ENCODE measurements at regions not wholly inside any gene's neighbourhood (a gene's known extent, or its start where the extent isn't known, plus 50 kb on each side); places are given as distances from the start of the nearest gene placed in this dataset.
A peak's percentile ranks its signal among the peaks of the same experiment; 100 is the strongest.
"Not testable (repeated sequence)": the region's sequence is repeated elsewhere in the genome, so short reads cannot be mapped to it uniquely, and the experiment has no call there.

DNA sequence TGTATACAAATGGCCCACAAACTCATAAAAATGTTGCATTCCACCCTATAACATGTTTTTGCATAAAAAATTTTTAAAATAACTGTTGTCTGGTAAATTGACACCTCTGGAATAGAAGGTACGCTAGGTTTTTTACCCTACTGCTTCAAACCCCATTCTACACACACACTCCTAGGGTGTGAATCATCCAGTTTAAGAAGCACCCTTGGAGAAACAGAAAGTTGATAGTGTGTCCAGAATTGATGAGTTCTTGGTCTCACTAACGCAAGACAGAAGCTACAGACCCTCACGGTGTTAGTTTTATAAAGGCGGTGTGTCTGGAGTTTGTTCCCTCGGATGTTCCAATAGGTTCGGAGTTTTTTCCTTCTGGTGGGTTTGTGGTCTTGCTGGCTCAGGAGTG, 158.5 kb downstream of the KLRB1 start:
- no peak overlapping the region for H3K27ac ChIP-seq (ENCODE audit: low read depth, low read length)
- no CpG with 5 or more reads among the region's 6 CpGs for WGBS (ENCODE audit: extremely low coverage, insufficient coverage, low lambda C conversion rate)
- H3K36me3 ChIP-seq (ENCODE audit: control insufficient read depth, insufficient read depth, low read length): no peaks in the 10 kb centered on the region
- H3K9ac ChIP-seq (ENCODE audit: low read length): no peak overlapping the region
- no peaks in the 10 kb centered on the region for H3K4me1 ChIP-seq (ENCODE audit: control insufficient read depth, low read depth, low read length)
- H3K4me2 ChIP-seq (ENCODE audit: low read length): no peak overlapping the region
- H3K79me1 ChIP-seq (ENCODE audit: low read length): no peaks in the 10 kb centered on the region
- no peak overlapping the region for H3K4ac ChIP-seq (ENCODE audit: low read depth, low read length)
- H3K79me2 ChIP-seq (ENCODE audit: control insufficient read depth, insufficient read depth, low read length): no peaks in the 10 kb centered on the region
- H3K27me3 ChIP-seq (ENCODE audit: insufficient read depth, low read length, poor library complexity): no peaks in the 10 kb centered on the region
- H3K56ac ChIP-seq (ENCODE audit: low read length): no peak overlapping the region
- no peak overlapping the region for H4K8ac ChIP-seq (ENCODE audit: low read depth, low read length)
- no peak overlapping the region for H2BK15ac ChIP-seq (replicated peaks; ENCODE audit: low read depth)
- H4K5ac ChIP-seq (ENCODE audit: low read length): no peak overlapping the region
- no peak for DNase-seq
- no peak overlapping the region for H2AK5ac ChIP-seq (ENCODE audit: low read length)
- no peak overlapping the region for H3K23ac ChIP-seq (ENCODE audit: low read length)
- H2BK120ac ChIP-seq (ENCODE audit: low read depth, low read length): no peak overlapping the region
- no peak overlapping the region for H3K4me3 ChIP-seq (ENCODE audit: low read length)
- no peak overlapping the region for H3K18ac ChIP-seq (ENCODE audit: low read length)
- no peak overlapping the region for H2BK5ac ChIP-seq (ENCODE audit: low read length)

DNA sequence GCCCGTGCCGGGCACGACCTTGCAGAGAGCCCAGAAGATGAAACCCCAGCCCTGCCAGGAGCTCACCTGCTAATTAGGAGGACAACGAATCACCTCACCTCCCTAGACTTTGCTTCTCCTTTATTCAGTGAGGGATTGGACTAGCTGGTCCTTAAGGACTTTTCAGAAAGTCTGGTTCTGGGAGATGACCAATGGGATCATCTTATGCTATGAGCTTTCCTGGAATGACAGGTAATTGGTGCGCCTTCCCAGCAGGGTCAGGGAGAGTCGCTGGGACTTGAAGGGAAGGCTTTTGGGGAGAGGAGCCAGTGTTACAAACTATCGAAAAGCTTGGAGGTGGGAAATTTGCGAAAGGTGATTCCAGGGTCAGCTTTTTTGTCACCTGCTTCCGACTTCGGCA, 159.1 kb downstream of the KLRB1 start:
- no CpG with 5 or more reads among the region's 10 CpGs for WGBS (ENCODE audit: extremely low coverage, insufficient coverage, low lambda C conversion rate)
- peak; percentile 54 for DNase-seq
- not testable (repeated sequence) for H3K18ac ChIP-seq (ENCODE audit: low read length)

DNA sequence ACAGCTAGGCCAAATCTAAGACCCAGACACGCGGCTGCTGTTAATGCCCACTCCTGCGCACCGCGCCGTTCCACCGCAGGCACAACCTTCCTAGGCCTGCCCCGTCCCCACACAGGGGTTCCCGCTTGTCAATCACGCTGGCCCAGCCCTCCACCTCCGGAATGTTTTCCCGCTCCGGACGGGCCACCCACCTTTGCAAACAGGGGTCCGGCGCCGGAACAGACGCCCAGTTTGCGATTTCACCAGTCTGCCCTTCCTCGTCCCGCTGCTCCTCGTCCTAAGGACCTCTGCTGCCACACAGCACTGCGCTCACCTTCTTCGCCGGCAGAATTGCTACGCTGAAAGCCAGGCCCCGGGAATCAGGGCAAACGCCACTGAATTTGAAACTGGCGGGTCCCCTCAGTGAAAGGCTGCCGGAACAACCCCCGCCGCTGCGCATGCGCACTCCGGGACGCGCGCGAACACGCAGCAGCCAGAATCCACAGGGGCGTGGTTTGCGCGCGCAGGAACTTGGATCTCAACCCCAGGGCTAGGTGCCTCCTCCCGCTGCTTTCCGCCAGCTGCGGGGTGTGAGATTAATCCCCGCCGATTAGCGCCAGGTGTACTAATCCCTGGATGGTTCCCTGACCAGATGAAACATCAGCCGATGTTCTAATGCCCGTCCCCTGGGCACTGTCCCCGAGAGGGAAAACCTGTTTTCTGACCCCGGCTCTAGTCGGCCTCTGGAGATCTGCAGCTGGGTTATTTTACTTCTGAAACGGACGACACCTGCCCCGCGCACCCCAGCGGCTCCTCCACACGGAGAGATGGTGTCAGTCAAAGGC, 159.7 kb downstream of the KLRB1 start:
- peak; percentile 94 for DNase-seq
- H4K5ac ChIP-seq (ENCODE audit: low read length); H3K27me3 ChIP-seq (ENCODE audit: insufficient read depth, low read length, poor library complexity); H2BK5ac ChIP-seq (ENCODE audit: low read length); H2BK15ac ChIP-seq (replicated peaks; ENCODE audit: low read depth); H3K79me1 ChIP-seq (ENCODE audit: low read length); H3K4me1 ChIP-seq (ENCODE audit: control insufficient read depth, low read depth, low read length); H3K23ac ChIP-seq (ENCODE audit: low read length); H4K8ac ChIP-seq (ENCODE audit: low read depth, low read length); H3K36me3 ChIP-seq (ENCODE audit: control insufficient read depth, insufficient read depth, low read length); H3K79me2 ChIP-seq (ENCODE audit: control insufficient read depth, insufficient read depth, low read length); H2BK120ac ChIP-seq (ENCODE audit: low read depth, low read length); H2AK5ac ChIP-seq (ENCODE audit: low read length); H3K18ac ChIP-seq (ENCODE audit: low read length): not testable (repeated sequence)
- H3K9ac ChIP-seq (ENCODE audit: low read length): peak overlapping the region; percentile 62
- H3K4ac ChIP-seq (ENCODE audit: low read depth, low read length): peak overlapping the region; percentile 59
- peak overlapping the region; percentile 39 for H3K4me3 ChIP-seq (ENCODE audit: low read length)
- peak overlapping the region; percentile 67 for H3K56ac ChIP-seq (ENCODE audit: low read length)
- peak overlapping the region; percentile 74 for H3K27ac ChIP-seq (ENCODE audit: low read depth, low read length)
- peak overlapping the region; percentile 9 for H3K4me2 ChIP-seq (ENCODE audit: low read length)
- WGBS (ENCODE audit: extremely low coverage, insufficient coverage, low lambda C conversion rate): no CpG with 5 or more reads among the region's 61 CpGs

More for the DNA sequence above, 159.1 kb downstream of the KLRB1 start:
- not testable (repeated sequence) for H2BK5ac ChIP-seq (ENCODE audit: low read length); H3K23ac ChIP-seq (ENCODE audit: low read length); H3K4me3 ChIP-seq (ENCODE audit: low read length); H3K56ac ChIP-seq (ENCODE audit: low read length); H4K5ac ChIP-seq (ENCODE audit: low read length); H2BK15ac ChIP-seq (replicated peaks; ENCODE audit: low read depth); H3K79me1 ChIP-seq (ENCODE audit: low read length); H3K79me2 ChIP-seq (ENCODE audit: control insufficient read depth, insufficient read depth, low read length); H4K8ac ChIP-seq (ENCODE audit: low read depth, low read length); H3K27ac ChIP-seq (ENCODE audit: low read depth, low read length); H3K4me1 ChIP-seq (ENCODE audit: control insufficient read depth, low read depth, low read length); H3K36me3 ChIP-seq (ENCODE audit: control insufficient read depth, insufficient read depth, low read length); H3K4me2 ChIP-seq (ENCODE audit: low read length); H3K27me3 ChIP-seq (ENCODE audit: insufficient read depth, low read length, poor library complexity); H2AK5ac ChIP-seq (ENCODE audit: low read length); H2BK120ac ChIP-seq (ENCODE audit: low read depth, low read length)
- peak overlapping the region; percentile 44 for H3K9ac ChIP-seq (ENCODE audit: low read length)
- H3K4ac ChIP-seq (ENCODE audit: low read depth, low read length): peak overlapping the region; percentile 59

DNA sequence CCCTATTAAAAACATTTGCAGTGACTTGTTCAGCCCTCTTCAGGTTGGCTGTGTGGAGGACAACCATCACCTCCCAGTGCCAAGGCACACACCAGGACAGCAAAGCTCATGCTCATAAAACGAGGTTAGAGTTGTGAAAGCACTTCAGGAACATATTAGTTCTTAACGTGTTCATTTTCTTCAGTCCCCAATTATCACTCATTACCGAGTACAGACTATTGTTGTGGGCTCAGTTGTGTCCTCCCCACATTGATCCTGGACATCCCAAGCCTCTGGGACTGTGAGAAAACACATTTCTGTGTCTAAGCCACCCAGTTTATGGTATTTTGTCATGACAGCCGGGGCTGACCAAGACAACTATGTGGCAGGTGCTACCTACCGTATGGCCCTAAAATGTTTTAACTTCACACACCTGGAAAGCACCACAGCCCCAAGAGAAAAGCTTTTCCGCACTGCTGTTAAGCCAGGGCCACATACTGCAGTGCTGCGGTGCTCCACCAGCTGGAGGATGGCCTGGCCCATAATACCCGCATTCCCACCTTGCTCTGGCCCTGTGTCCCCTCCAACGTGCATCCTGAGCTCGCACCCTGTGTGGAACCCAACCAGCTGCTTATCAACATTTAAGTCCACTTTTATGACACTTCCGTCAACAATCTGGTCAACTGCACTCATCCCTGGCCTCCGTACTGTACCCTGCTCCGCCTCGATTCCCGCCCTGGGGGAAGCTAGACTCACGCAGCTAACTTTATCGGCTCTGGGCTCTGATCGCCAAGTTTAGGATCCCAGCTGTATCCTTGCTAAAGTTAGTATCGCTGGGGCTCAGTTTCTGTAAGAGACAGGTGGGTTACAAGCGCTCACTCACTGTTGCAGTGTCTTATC, 160.6 kb downstream of the KLRB1 start:
- no CpG with 5 or more reads among the region's 20 CpGs for WGBS (ENCODE audit: extremely low coverage, insufficient coverage, low lambda C conversion rate)
- H4K5ac ChIP-seq (ENCODE audit: low read length); H3K18ac ChIP-seq (ENCODE audit: low read length): not testable (repeated sequence)

DNA sequence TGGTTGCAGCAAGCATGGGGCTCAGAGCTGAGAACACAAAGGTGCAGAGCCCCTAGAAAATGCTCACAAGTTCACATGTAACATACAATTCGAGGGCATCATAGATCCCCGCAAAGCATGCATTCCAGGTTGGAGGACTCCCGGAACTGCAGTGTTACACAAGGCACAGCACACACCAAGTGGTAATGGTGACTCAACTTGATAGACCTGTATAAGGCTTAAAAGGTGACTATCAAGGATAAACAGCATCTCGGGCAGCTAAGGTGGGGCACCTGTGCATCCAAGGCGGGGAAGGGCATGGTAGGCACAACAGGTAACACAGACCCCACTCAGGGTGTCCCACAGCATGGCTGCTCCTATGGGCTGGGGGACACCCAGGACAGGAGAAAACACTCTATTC, 167.3 kb downstream of the KLRB1 start:
- H4K5ac ChIP-seq (ENCODE audit: low read length); H2BK120ac ChIP-seq (ENCODE audit: low read depth, low read length); H3K4me1 ChIP-seq (ENCODE audit: control insufficient read depth, low read depth, low read length); H3K4me3 ChIP-seq (ENCODE audit: low read length); H2BK15ac ChIP-seq (replicated peaks; ENCODE audit: low read depth); DNase-seq; H3K79me2 ChIP-seq (ENCODE audit: control insufficient read depth, insufficient read depth, low read length); H3K23ac ChIP-seq (ENCODE audit: low read length); H3K9ac ChIP-seq (ENCODE audit: low read length); H3K79me1 ChIP-seq (ENCODE audit: low read length); H3K4me2 ChIP-seq (ENCODE audit: low read length); H3K27me3 ChIP-seq (ENCODE audit: insufficient read depth, low read length, poor library complexity); H2BK5ac ChIP-seq (ENCODE audit: low read length); H3K4ac ChIP-seq (ENCODE audit: low read depth, low read length); H3K56ac ChIP-seq (ENCODE audit: low read length); H2AK5ac ChIP-seq (ENCODE audit: low read length); H3K18ac ChIP-seq (ENCODE audit: low read length); H3K27ac ChIP-seq (ENCODE audit: low read depth, low read length); H4K8ac ChIP-seq (ENCODE audit: low read depth, low read length); H3K36me3 ChIP-seq (ENCODE audit: control insufficient read depth, insufficient read depth, low read length): not testable (repeated sequence)
- WGBS (ENCODE audit: extremely low coverage, insufficient coverage, low lambda C conversion rate): no CpG with 5 or more reads among the region's 5 CpGs

More for the DNA sequence above, 160.6 kb downstream of the KLRB1 start:
- Histone ChIP-seq H3K9ac (ENCODE audit: low read length) (peak overlapping the region; percentile 21), H3K56ac (ENCODE audit: low read length) (peak overlapping the region; percentile 70)
- not testable (repeated sequence) for DNase-seq; H3K79me1 ChIP-seq (ENCODE audit: low read length); H4K8ac ChIP-seq (ENCODE audit: low read depth, low read length); H2BK15ac ChIP-seq (replicated peaks; ENCODE audit: low read depth); H3K36me3 ChIP-seq (ENCODE audit: control insufficient read depth, insufficient read depth, low read length); H3K4me3 ChIP-seq (ENCODE audit: low read length); H2AK5ac ChIP-seq (ENCODE audit: low read length); H3K27ac ChIP-seq (ENCODE audit: low read depth, low read length); H3K27me3 ChIP-seq (ENCODE audit: insufficient read depth, low read length, poor library complexity); H3K4ac ChIP-seq (ENCODE audit: low read depth, low read length); H3K23ac ChIP-seq (ENCODE audit: low read length); H3K4me1 ChIP-seq (ENCODE audit: control insufficient read depth, low read depth, low read length); H2BK5ac ChIP-seq (ENCODE audit: low read length); H3K79me2 ChIP-seq (ENCODE audit: control insufficient read depth, insufficient read depth, low read length); H2BK120ac ChIP-seq (ENCODE audit: low read depth, low read length); H3K4me2 ChIP-seq (ENCODE audit: low read length)
